MCF 10A (cell line): ENCODE measurements at regions not wholly inside any gene's neighbourhood (a gene's known extent, or its start where the extent isn't known, plus 50 kb on each side); places are given as distances from the start of the nearest gene placed in this dataset.

Experiments
- BruUV-seq: library from RNA; stranded (reverse); fragments of 400-500 nt; replicated peaks from 2 replicates; lab custom pipeline; 2021; lab: Mats Ljungman, UMichigan
- CTCF ChIA-PET: fragments of 300-600 bp; sonication (Branson Sonifier 250); formaldehyde crosslinking; extraction: SDS; loops from one replicate; lab custom pipeline; 2021; ENCODE audit warnings: antibody characterized with exemption, inconsistent platforms; lab: Yijun Ruan, JAX
- POLR2A ChIA-PET: fragments of 300-600, 350-650 bp; sonication (Branson Sonifier 250); formaldehyde crosslinking; extraction: SDS; loops from one replicate; lab custom pipeline; 2020; ENCODE audit warnings: antibody characterized with exemption, inconsistent platforms; lab: Yijun Ruan, JAX
- DNase-seq: peaks from one replicate; pipeline ENCODE4 v3.0.0-alpha.2; 2018; ENCODE audit not compliant: unreplicated experiment
- H3K27ac Mint-ChIP-seq: one replicate; pipeline ENCODE4 v1.8.0; 2022; ENCODE audit warnings: mild to moderate bottlenecking, low read depth, mixed read lengths; ENCODE audit not compliant: unreplicated experiment
- H3K27me3 Mint-ChIP-seq: one replicate; pipeline ENCODE4 v1.8.0; 2022; ENCODE audit warnings: mixed read lengths; ENCODE audit not compliant: insufficient read depth, unreplicated experiment
- H3K36me3 Mint-ChIP-seq: one replicate; pipeline ENCODE4 v1.8.0; 2022; ENCODE audit warnings: mild to moderate bottlenecking, moderate library complexity, mixed read lengths; ENCODE audit not compliant: insufficient read depth, unreplicated experiment
- H3K4me1 Mint-ChIP-seq: one replicate; pipeline ENCODE4 v1.8.0; 2022; ENCODE audit warnings: mixed read lengths; ENCODE audit not compliant: insufficient read depth, unreplicated experiment
- H3K4me3 Mint-ChIP-seq: one replicate; pipeline ENCODE4 v1.8.0; 2022; ENCODE audit warnings: mild to moderate bottlenecking, moderate library complexity, mixed read lengths; ENCODE audit not compliant: unreplicated experiment
- H3K9me3 Mint-ChIP-seq: one replicate; pipeline ENCODE4 v1.8.0; 2022; ENCODE audit warnings: mixed read lengths; ENCODE audit not compliant: unreplicated experiment
- CTCF ChIP-seq: fragments of 200-600 bp; IDR thresholded peaks from one replicate; pipeline ENCODE4 v1.8.0; 2022; ENCODE audit warnings: antibody characterized with exemption, mild to moderate bottlenecking; ENCODE audit not compliant: unreplicated experiment
- intact Hi-C: fragments of 100-400 bp; cut with micrococcal nuclease; formaldehyde crosslinking; loops from 2 replicates; pipeline ENCODE4 v1.14.1; 2022

GRCh38 chr18:45435810-45436209 is 179.5 kb upstream of the SLC14A2 start:
- ChIA-PET CTCF (interaction anchor here (1.1 kb wide), 1 partner anchor 11 kb away, joined by 3 read pairs; no protein-coding TSS in a partner anchor), POLR2A (no interaction called here)
- no peak for DNase-seq
- intact Hi-C loops, result no loop called here
- TF ChIP-seq CTCF, result no peak
- peaks cover 7% of the 10 kb centered on the region for H3K4me1 Mint-ChIP-seq
- no peak overlapping the region for H3K27ac Mint-ChIP-seq
- no TSS peak for BruUV-seq
- H3K9me3 Mint-ChIP-seq, result no peaks in the 10 kb centered on the region
- no peaks in the 10 kb centered on the region for H3K36me3 Mint-ChIP-seq
- no peaks in the 10 kb centered on the region for H3K27me3 Mint-ChIP-seq
- H3K4me3 Mint-ChIP-seq, result no peak overlapping the region

DNA sequence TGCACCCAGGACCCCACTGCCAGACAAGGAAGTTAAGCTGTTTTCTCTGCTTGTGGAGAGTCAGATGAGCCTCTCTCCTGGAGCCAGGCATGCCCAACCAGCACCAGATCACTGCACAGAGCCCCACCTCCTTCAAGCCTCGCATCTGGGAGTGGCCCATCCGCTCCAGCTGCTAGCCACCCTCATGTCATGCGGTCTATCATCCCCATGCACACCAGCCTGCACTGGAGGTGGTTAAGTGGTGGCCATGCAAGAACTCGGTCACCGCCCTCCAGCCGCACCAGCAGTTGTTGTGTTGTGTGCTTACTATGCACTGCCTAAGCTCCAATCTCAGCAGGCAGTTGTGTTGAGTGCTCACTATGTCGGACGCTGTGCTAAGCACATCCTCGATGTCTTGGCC is 177.9 kb upstream of the SLC14A2 start:
- H3K36me3 Mint-ChIP-seq, result no peaks in the 10 kb centered on the region
- CTCF ChIA-PET, result no interaction called here
- peaks cover 17% of the 10 kb centered on the region for H3K4me1 Mint-ChIP-seq
- no TSS peak for BruUV-seq
- no peaks in the 10 kb centered on the region for H3K9me3 Mint-ChIP-seq
- no peak overlapping the region for H3K27ac Mint-ChIP-seq
- no peak for DNase-seq
- intact Hi-C loops, result no loop called here
- no peak overlapping the region for H3K4me3 Mint-ChIP-seq
- no peaks in the 10 kb centered on the region for H3K27me3 Mint-ChIP-seq
- no peak for TF ChIP-seq CTCF
- POLR2A ChIA-PET, result no interaction called here

DNA sequence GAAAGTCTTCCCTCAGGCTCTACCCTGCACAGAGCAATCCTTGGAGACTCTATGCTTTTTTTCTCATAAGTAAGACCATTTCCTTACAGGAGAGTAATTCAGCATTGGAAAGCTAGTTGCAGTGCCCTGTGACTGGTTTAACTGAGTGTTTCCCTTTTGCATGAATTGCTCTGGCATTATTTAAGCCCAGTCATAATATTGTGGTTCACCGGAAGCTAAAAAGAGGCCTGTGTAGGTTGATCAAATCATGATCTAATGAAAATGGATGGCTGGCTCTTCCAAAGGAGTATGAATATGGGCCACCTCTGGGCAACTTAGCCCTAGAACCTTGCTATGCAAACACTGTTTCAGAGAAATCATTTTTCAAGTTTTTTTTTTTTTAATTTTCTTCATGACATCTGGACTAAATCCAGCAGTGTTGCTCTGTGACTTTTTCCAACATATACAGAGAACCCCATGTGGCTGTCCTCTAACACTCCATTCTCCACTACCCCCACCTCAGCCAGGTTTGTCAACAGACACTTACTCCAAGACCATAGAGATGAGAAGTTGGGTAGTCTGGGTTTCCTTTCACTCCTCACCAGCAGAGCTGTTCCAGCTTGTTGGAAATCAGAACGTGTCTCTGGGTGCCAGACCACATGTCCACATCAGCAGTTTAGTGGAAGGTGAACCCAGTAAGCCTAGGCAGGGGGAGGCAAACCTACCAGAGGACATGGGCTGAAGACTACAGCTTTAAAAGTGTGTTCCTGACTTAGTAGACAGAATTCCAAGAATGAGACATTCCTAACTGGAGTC is 175.2 kb upstream of the SLC14A2 start:
- Mint-ChIP-seq H3K4me3 (no peak overlapping the region), H3K27me3 (no peaks in the 10 kb centered on the region), H3K36me3 (no peaks in the 10 kb centered on the region), H3K27ac (no peak overlapping the region), H3K4me1 (peaks cover 17% of the 10 kb centered on the region), H3K9me3 (no peaks in the 10 kb centered on the region)
- ChIA-PET POLR2A (interaction anchor here (0.6 kb wide), 1 partner anchor 158 kb away, joined by 3 read pairs; no protein-coding TSS in a partner anchor), CTCF (interaction anchor here (0.6 to 1.5 kb wide), 10 partner anchors 9 to 1821 kb away, joined by 3 to 8 read pairs (median 3); no protein-coding TSS in a partner anchor)
- no TSS peak for BruUV-seq
- intact Hi-C loops, result loop anchor here (2.0 kb wide), 1 partner anchor 165 kb away; no protein-coding TSS in a partner anchor
- no peak for TF ChIP-seq CTCF
- DNase-seq, result no peak

DNA sequence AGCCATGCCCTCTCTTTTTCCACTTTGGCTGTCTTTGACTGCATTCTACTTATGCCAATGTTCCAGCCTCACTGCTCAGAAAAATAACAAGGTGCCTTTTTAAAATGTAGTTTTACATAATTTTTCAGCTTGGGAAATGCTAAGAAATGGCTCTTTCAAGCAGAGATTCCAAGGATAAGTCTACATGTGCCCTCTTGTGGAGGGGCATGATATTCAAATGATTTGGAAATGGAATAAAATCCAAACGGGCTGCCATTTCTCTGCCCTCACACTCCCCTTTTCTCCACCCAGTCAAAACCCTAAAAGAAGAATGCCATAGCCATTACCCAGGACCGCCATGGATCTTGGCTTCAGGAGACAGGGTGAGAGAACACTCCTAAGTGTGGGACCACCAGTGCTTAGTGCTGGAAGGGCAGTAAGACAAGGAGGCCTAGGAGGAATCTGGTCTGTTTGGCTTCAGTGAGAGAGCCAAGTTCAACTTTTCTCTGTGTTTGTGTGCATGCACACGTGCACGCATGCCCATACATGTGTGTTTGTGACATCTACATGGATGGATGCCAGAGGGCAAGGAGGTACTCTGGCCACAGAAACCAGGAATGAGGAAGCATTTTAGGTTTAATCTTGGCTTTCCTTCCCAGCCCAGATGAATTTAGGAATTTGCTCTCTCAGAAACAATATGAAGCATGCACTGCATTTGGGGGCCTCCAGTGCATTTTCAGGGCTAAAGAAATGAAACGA is 174.0 kb upstream of the SLC14A2 start:
- H3K36me3 Mint-ChIP-seq, result no peaks in the 10 kb centered on the region
- no TSS peak for BruUV-seq
- ChIA-PET POLR2A (no interaction called here), CTCF (interaction anchor here (0.6 to 1.4 kb wide), 10 partner anchors 8 to 1818 kb away, joined by 3 to 5 read pairs (median 3); no protein-coding TSS in a partner anchor)
- H3K9me3 Mint-ChIP-seq, result no peaks in the 10 kb centered on the region
- H3K27me3 Mint-ChIP-seq, result no peaks in the 10 kb centered on the region
- peaks cover 17% of the 10 kb centered on the region for H3K4me1 Mint-ChIP-seq
- peak; percentile 31 for TF ChIP-seq CTCF
- peak overlapping the region; percentile 5 for H3K27ac Mint-ChIP-seq
- peak; percentile 47 for DNase-seq
- intact Hi-C loops, result loop anchor here (2.0 kb wide), 1 partner anchor 166 kb away; no protein-coding TSS in a partner anchor
- H3K4me3 Mint-ChIP-seq, result no peak overlapping the region
